B cell (primary cell): ENCODE measurements at regions not wholly inside any gene's neighbourhood (a gene's known extent, or its start where the extent isn't known, plus 50 kb on each side); places are given as distances from the start of the nearest gene placed in this dataset.
"Not testable (repeated sequence)": the region's sequence is repeated elsewhere in the genome, so short reads cannot be mapped to it uniquely, and the experiment has no call there.

Experiments used
- ATAC-seq: fragments of 200-7000 bp; cut with Tn5 transposase; one replicate; pipeline ENCODE4 v1.10.0; 2021; ENCODE audit warnings: low read depth, mild to moderate bottlenecking, moderate number of reproducible peaks, moderate library complexity
- CTCF ChIA-PET: fragments of 350-600 bp; sonication (Branson Sonifier 250); formaldehyde crosslinking; loops from one replicate; lab custom pipeline; 2021; ENCODE audit warnings: antibody characterized with exemption, inconsistent platforms; lab: Charles Lee
- POLR2A ChIA-PET: fragments of 350-600 bp; sonication (Branson Sonifier 250); formaldehyde crosslinking; loops from one replicate; lab custom pipeline; 2021; ENCODE audit warnings: antibody characterized with exemption; lab: Charles Lee
- DNase-seq: peaks from one replicate; pipeline ENCODE4 v3.0.0; 2013
- H2AFZ ChIP-seq: 2 replicates; pipeline ENCODE4 v1.6.1; 2012; ENCODE audit warnings: mild to moderate bottlenecking, low read depth, low read length; ENCODE audit not compliant: insufficient read depth, poor library complexity, severe bottlenecking
- H3K27ac ChIP-seq, 2 donors: 1 replicate in 1 of 2; 2 replicates in 1 of 2; pipeline ENCODE4 v1.5.1; 2012 to 2013; ENCODE audit warnings: low read length in 2 of 2, mild to moderate bottlenecking in 2 of 2, moderate library complexity in 1 of 2
- H3K27me3 ChIP-seq, 4 experiments: fragments of 200-600 bp in 1 of 4; sonication (generic) in 1 of 4; replicated peaks in 1 of 4; 1 replicate in 2 of 4; 2 replicates in 2 of 4; pipeline versions ENCODE4 v1.6.1 to v1.7.0; 2013 to 2016; ENCODE audit warnings: low read length in 3 of 4, mild to moderate bottlenecking in 2 of 4, mixed read lengths in 1 of 4, moderate library complexity in 1 of 4; ENCODE audit not compliant: insufficient read depth in 4 of 4, control insufficient read depth in 3 of 4; ENCODE audit errors: control extremely low read depth in 1 of 4
- H3K36me3 ChIP-seq, 2 experiments: replicated peaks in 1 of 2; 1 replicate in 1 of 2; 2 replicates in 1 of 2; pipeline versions ENCODE4 v1.6.1 to v1.7.1; 2013; ENCODE audit warnings: low read length in 1 of 2; ENCODE audit not compliant: insufficient read depth in 2 of 2, control insufficient read depth in 1 of 2; ENCODE audit errors: control extremely low read depth in 1 of 2, extremely low read depth in 1 of 2
- H3K4me1 ChIP-seq, 2 donors: fragments of 200-600 bp in 1 of 2; sonication (generic) in 1 of 2; 1 replicate in 1 of 2; 2 replicates in 1 of 2; pipeline versions ENCODE4 v1.5.1 to v1.6.1; 2013 to 2017; ENCODE audit warnings: low read length in 2 of 2; ENCODE audit not compliant: control insufficient read depth in 2 of 2, insufficient read depth in 2 of 2
- H3K4me2 ChIP-seq: replicated peaks from 2 replicates; pipeline ENCODE3; 2012; ENCODE audit warnings: mild to moderate bottlenecking, low read depth, low read length; ENCODE audit not compliant: poor library complexity, severe bottlenecking
- H3K4me3 ChIP-seq, 5 experiments: fragments of 200-600 bp in 1 of 5; sonication (generic) in 1 of 5; 1 replicate in 3 of 5; 2 replicates in 2 of 5; pipeline versions ENCODE4 v1.5.1 to v1.7.0; 2011 to 2016; ENCODE audit warnings: low read length in 4 of 5, mild to moderate bottlenecking in 4 of 5, low read depth in 2 of 5, control low read depth in 1 of 5, moderate library complexity in 1 of 5; ENCODE audit not compliant: insufficient read depth in 1 of 5; ENCODE audit errors: control extremely low read depth in 1 of 5, extremely low read depth in 1 of 5
- H3K79me2 ChIP-seq: fragments of 200-600 bp; sonication (generic); one replicate; pipeline ENCODE4 v1.6.0; 2016; ENCODE audit warnings: low read length; ENCODE audit not compliant: control insufficient read depth, insufficient read depth
- H3K9ac ChIP-seq: fragments of 200-600 bp; sonication (generic); 2 replicates; pipeline ENCODE4 v1.6.1; 2017; ENCODE audit warnings: mild to moderate bottlenecking, low read length, moderate library complexity
- H3K9me3 ChIP-seq, 3 donors: one replicate each; pipeline versions ENCODE4 v1.6.1 to v1.7.1; 2013; ENCODE audit warnings: low read length in 2 of 3; ENCODE audit not compliant: control insufficient read depth in 2 of 3, insufficient read depth in 1 of 3; ENCODE audit errors: control extremely low read depth in 1 of 3
- H4K20me1 ChIP-seq: 2 replicates; pipeline ENCODE4 v1.6.0; 2012; ENCODE audit warnings: mild to moderate bottlenecking, low read length; ENCODE audit not compliant: insufficient read depth, control insufficient read depth, poor library complexity, severe bottlenecking
- H3K27ac Mint-ChIP-seq: one replicate; pipeline ENCODE4 v1.8.0; 2021; ENCODE audit warnings: mixed read lengths
- H3K27me3 Mint-ChIP-seq: one replicate; pipeline ENCODE4 v1.8.0; 2021; ENCODE audit warnings: mixed read lengths
- H3K4me1 Mint-ChIP-seq: one replicate; pipeline ENCODE4 v1.8.0; 2021; ENCODE audit warnings: mixed read lengths
- H3K4me3 Mint-ChIP-seq: one replicate; pipeline ENCODE4 v1.8.0; 2021; ENCODE audit warnings: mixed read lengths
- H3K9me3 Mint-ChIP-seq: one replicate; pipeline ENCODE4 v1.8.0; 2022; ENCODE audit warnings: mixed read lengths; ENCODE audit not compliant: insufficient read depth
- EZH2 ChIP-seq: IDR thresholded peaks from 2 replicates; pipeline ENCODE4 v1.6.1; 2012; ENCODE audit warnings: borderline replicate concordance, low read depth, mild to moderate bottlenecking, moderate library complexity, low read length; ENCODE audit not compliant: insufficient read depth, poor library complexity, severe bottlenecking
- WGBS: methylation state at CpG from one replicate; pipeline ENCODE4 v1.1.5; 2013; ENCODE audit warnings: missing lambda C conversion rate; ENCODE audit not compliant: insufficient coverage; 5-methylcytosine and 5-hydroxymethylcytosine counted together
- intact Hi-C: fragments of 100-400 bp; cut with micrococcal nuclease; formaldehyde crosslinking; loops from one replicate; pipeline ENCODE4 v1.10.0; 2022
- TF ChIP-seq, protein P1 (sequence below): fragments of 200-600 bp; IDR thresholded peaks from one replicate; pipeline ENCODE4 v1.8.0; 2022; ENCODE audit warnings: antibody characterized with exemption, mild to moderate bottlenecking

DNA sequence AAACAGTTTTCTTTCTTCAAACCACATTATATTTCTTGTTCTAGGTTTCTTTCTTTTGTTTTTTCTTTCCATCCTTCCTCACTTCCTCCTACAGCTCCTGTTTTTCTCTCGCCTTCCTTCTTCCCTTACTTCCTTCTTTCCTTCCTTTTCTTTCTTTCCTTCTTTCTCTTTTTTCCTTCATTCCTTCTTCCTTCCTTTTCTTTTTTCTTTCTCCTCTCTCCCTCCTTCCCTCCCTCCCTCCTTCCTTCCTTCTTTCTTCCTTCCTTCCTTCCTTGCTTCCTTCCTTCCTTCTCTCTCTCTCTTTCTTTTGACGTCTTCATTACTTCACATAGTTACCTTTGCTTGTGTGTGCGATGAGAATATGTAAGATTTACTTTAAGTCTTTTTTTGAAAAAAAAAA is 470.0 kb upstream of the FSIP2 start:
- Histone ChIP-seq H4K20me1 (no peaks in the 10 kb centered on the region), H3K79me2 (no peaks in the 10 kb centered on the region), H2AFZ (no peak overlapping the region), H3K27ac (no peak overlapping the region), H3K9ac (no peak overlapping the region), H3K9me3 (peaks cover 0 to 6% (median 0%) of the 10 kb centered on the region in 3 donors), H3K36me3 (no peaks in the 10 kb centered on the region), H3K27me3 (no peaks in the 10 kb centered on the region), H3K4me3 (no peak overlapping the region), H3K4me2 (no peak overlapping the region), H3K4me1 (no peaks in the 10 kb centered on the region)
- 83% methylated on average over 1 of the region's 3 CpGs for WGBS
- Mint-ChIP-seq H3K27me3 (no peaks in the 10 kb centered on the region), H3K9me3 (no peaks in the 10 kb centered on the region), H3K4me3 (no peak overlapping the region), H3K27ac (no peak overlapping the region), H3K4me1 (no peaks in the 10 kb centered on the region)
- TF ChIP-seq, protein P1, sequence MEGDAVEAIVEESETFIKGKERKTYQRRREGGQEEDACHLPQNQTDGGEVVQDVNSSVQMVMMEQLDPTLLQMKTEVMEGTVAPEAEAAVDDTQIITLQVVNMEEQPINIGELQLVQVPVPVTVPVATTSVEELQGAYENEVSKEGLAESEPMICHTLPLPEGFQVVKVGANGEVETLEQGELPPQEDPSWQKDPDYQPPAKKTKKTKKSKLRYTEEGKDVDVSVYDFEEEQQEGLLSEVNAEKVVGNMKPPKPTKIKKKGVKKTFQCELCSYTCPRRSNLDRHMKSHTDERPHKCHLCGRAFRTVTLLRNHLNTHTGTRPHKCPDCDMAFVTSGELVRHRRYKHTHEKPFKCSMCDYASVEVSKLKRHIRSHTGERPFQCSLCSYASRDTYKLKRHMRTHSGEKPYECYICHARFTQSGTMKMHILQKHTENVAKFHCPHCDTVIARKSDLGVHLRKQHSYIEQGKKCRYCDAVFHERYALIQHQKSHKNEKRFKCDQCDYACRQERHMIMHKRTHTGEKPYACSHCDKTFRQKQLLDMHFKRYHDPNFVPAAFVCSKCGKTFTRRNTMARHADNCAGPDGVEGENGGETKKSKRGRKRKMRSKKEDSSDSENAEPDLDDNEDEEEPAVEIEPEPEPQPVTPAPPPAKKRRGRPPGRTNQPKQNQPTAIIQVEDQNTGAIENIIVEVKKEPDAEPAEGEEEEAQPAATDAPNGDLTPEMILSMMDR: no peak
- DNase-seq: no peak
- ChIA-PET POLR2A (no interaction called here), CTCF (no interaction called here)
- intact Hi-C loops: no loop called here
- no peak for ATAC-seq

DNA sequence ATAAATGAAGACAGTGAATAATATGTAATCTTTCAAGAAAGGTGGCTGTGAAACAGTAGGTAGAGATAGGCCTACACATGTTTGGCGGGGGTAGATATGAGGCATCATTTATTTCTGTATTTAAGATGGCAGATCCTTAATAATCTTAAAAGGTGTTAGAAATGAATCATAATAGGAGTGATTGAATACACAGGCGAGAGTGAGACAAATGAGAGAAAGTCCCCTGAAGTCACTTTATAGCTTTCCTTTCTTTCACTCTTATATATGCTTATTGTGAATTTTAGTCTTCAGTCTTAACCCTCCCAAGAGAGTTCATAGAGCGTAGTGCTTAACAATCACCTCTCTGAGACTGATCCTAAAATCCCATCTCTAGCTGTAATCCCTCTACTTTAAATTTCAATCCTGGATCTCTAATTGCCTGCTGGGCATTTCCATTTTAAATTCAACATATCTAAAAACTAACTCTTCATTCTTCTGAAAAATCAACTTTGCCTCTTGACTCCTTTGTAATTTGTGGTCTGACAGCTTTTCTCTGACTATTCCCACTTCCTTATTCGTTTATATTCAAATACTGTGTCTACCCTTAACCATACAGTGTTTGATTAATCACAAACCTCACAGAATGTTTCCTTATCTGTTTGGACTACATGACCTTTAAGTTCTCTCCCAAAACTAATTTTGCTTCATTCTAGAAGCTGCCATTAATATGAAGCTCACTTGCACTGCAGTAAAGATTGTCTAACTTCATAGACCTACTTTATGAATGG is 463.7 kb upstream of the FSIP2 start:
- ATAC-seq: no peak
- no peak for TF ChIP-seq EZH2
- TF ChIP-seq, protein P1: no peak
- no peak overlapping the region for H3K4me3 Mint-ChIP-seq
- Histone ChIP-seq H3K79me2 (no peaks in the 10 kb centered on the region), H3K36me3 (no peaks in the 10 kb centered on the region), H3K27me3 (no peaks in the 10 kb centered on the region), H3K27ac (no peak overlapping the region), H2AFZ (no peak overlapping the region), H3K4me1 (no peaks in the 10 kb centered on the region), H3K9me3 (no peaks in the 10 kb centered on the region), H3K4me3 (no peak overlapping the region), H4K20me1 (no peaks in the 10 kb centered on the region), H3K9ac (no peak overlapping the region), H3K4me2 (no peak overlapping the region)
- intact Hi-C loops: no loop called here
- H3K27ac Mint-ChIP-seq: no peak overlapping the region
- POLR2A ChIA-PET: no interaction called here
- no peaks in the 10 kb centered on the region for H3K4me1 Mint-ChIP-seq
- DNase-seq: no peak
- no peaks in the 10 kb centered on the region for H3K9me3 Mint-ChIP-seq
- WGBS: 80% methylated on average over 2 of the region's 4 CpGs
- H3K27me3 Mint-ChIP-seq: no peaks in the 10 kb centered on the region
- CTCF ChIA-PET: no interaction called here

GRCh38 chr2:185275979-185276378 is 462.6 kb upstream of the FSIP2 start:
- H3K9me3 Mint-ChIP-seq, DNase-seq, H3K79me2 ChIP-seq, H3K4me1 Mint-ChIP-seq, H3K4me1 ChIP-seq, POLR2A ChIA-PET, ATAC-seq, H3K27me3 Mint-ChIP-seq, H3K36me3 ChIP-seq, H3K27ac Mint-ChIP-seq, intact Hi-C loops, H3K9me3 ChIP-seq, H2AFZ ChIP-seq, H3K27me3 ChIP-seq, H3K4me3 Mint-ChIP-seq, H3K4me2 ChIP-seq, H3K4me3 ChIP-seq, H4K20me1 ChIP-seq, CTCF ChIA-PET, H3K27ac ChIP-seq, H3K9ac ChIP-seq: not testable (repeated sequence)
- WGBS: 90% methylated on average over 2 of the region's 3 CpGs
